Kidney (tissue), 13 donors: ENCODE measurements at regions not wholly inside any gene's neighbourhood (a gene's known extent, or its start where the extent isn't known, plus 50 kb on each side); places are given as distances from the start of the nearest gene placed in this dataset.

Experiments used
- DNase-seq, 5 donors: peaks; one replicate each; pipeline ENCODE4 v3.0.0-alpha.2; 2013 to 2020
- FAIRE-seq: peaks from 2 replicates; lab custom pipeline; 2012; peaks lifted over from hg19 to GRCh38; lab: Jason Lieb, UNC
- H3K27ac ChIP-seq, 2 donors: one replicate each; pipeline ENCODE4 v1.7.0; 2013; ENCODE audit warnings: low read depth in 2 of 2, low read length in 2 of 2, inconsistent platforms in 1 of 2
- H3K27me3 ChIP-seq: one replicate; pipeline ENCODE4 v1.7.1; 2013; ENCODE audit warnings: low read length, inconsistent platforms; ENCODE audit not compliant: control insufficient read depth, insufficient read depth
- H3K36me3 ChIP-seq, 3 donors: one replicate each; pipeline versions ENCODE4 v1.7.0 to v1.7.1; 2013; ENCODE audit warnings: low read length in 3 of 3, control low read depth in 1 of 3, inconsistent platforms in 1 of 3; ENCODE audit not compliant: insufficient read depth in 3 of 3, control insufficient read depth in 2 of 3
- H3K4me1 ChIP-seq, 3 donors: one replicate each; pipeline versions ENCODE4 v1.7.0 to v1.7.1; 2013; ENCODE audit warnings: low read length in 3 of 3, inconsistent platforms in 1 of 3, low read depth in 1 of 3; ENCODE audit not compliant: control insufficient read depth in 2 of 3, insufficient read depth in 2 of 3
- H3K4me3 ChIP-seq, 3 donors: one replicate each; pipeline versions ENCODE4 v1.7.0 to v1.8.1; 2013; ENCODE audit warnings: low read length in 3 of 3, control low read depth in 1 of 3, inconsistent platforms in 1 of 3
- H3K9ac ChIP-seq, 3 donors: one replicate each; pipeline versions ENCODE4 v1.7.0 to v1.7.1; 2013; ENCODE audit warnings: low read length in 3 of 3, control low read depth in 1 of 3, inconsistent platforms in 1 of 3
- H3K9me3 ChIP-seq, 3 donors: one replicate each; pipeline versions ENCODE4 v1.7.0 to v1.7.1; 2013; ENCODE audit warnings: low read length in 3 of 3, control low read depth in 1 of 3, inconsistent platforms in 1 of 3; ENCODE audit not compliant: control insufficient read depth in 2 of 3, insufficient read depth in 1 of 3
- CTCF ChIP-seq: IDR thresholded peaks from 3 replicates; pipeline ENCODE4 v1.5.1; 2012; ENCODE audit warnings: mild to moderate bottlenecking, moderate library complexity, borderline replicate concordance; ENCODE audit not compliant: insufficient read depth; ENCODE audit errors: extremely low read depth
- intact Hi-C: fragments of 100-400 bp; cut with DNase I; formaldehyde crosslinking; loops from one replicate; pipeline ENCODE4 v1.11.1; 2022
- donor health status: control.
- donor health status: control.
- donor health status: control.
- donor health status: control.
- donor health status: control.
- donor health status: DM: yes; HTN: yes; CAD: no.
- donor health status: Normal renal cell carcinoma (clear cell type).

- FAIRE-seq (no peak), DNase-seq (peak in 2 of 5 donors; percentile 8 to 12)
- Histone ChIP-seq H3K9me3 (no peaks in the 10 kb centered on the region), H3K4me3 (no peak overlapping the region), H3K9ac (no peak overlapping the region), H3K36me3 (no peaks in the 10 kb centered on the region), H3K4me1 (no peaks in the 10 kb centered on the region), H3K27me3 (no peaks in the 10 kb centered on the region), H3K27ac (no peak overlapping the region)
- TF ChIP-seq CTCF = no peak
- intact Hi-C loops = no loop called here
These were observed 461.0 kb downstream of the GBE1 start for GRCh38 chr3:81300324-81300927.

- no peak for TF ChIP-seq CTCF
- FAIRE-seq = no peak
These were observed 462.0 kb downstream of the GBE1 start for GRCh38 chr3:81299481-81299880.

GRCh38 chr3:81295906-81296577 lies 465.4 kb downstream of the GBE1 start:
- Histone ChIP-seq H3K27ac (no peak overlapping the region), H3K9me3 (no peaks in the 10 kb centered on the region), H3K4me1 (no peaks in the 10 kb centered on the region), H3K36me3 (no peaks in the 10 kb centered on the region), H3K27me3 (no peaks in the 10 kb centered on the region), H3K4me3 (no peak overlapping the region), H3K9ac (no peak overlapping the region)
- TF ChIP-seq CTCF = no peak
- DNase-seq (no peak), FAIRE-seq (no peak)
- intact Hi-C loops = no loop called here

More at GRCh38 chr3:81299481-81299880, 462.0 kb downstream of the GBE1 start:
- no peaks in the 10 kb centered on the region for H3K36me3 ChIP-seq
- H3K4me3 ChIP-seq = no peak overlapping the region
- H3K9me3 ChIP-seq = no peaks in the 10 kb centered on the region
- no peak for DNase-seq
- no peaks in the 10 kb centered on the region for H3K4me1 ChIP-seq
- H3K27me3 ChIP-seq = no peaks in the 10 kb centered on the region
- no peak overlapping the region for H3K9ac ChIP-seq
- no peak overlapping the region for H3K27ac ChIP-seq
- intact Hi-C loops = no loop called here
